Activated T-helper 17 cell treated with anti-CD3 and anti-CD28 coated beads, Interleukin-2, amount 50 U/mL, for 72 hours (primary cell): ENCODE measurements at regions not wholly inside any gene's neighbourhood (a gene's known extent, or its start where the extent isn't known, plus 50 kb on each side); places are given as distances from the start of the nearest gene placed in this dataset.

ENCODE experiments used
- ATAC-seq: fragments of 150-1000 bp; cut with Tn5 transposase; replicated peaks from 2 replicates; pipeline ENCODE4 v1.10.0; 2021; ENCODE audit warnings: mild to moderate bottlenecking, moderate library complexity
- H3K27ac Mint-ChIP-seq: one replicate; pipeline ENCODE4 v1.8.0; 2022; ENCODE audit warnings: mixed read lengths
- H3K27me3 Mint-ChIP-seq: one replicate; pipeline ENCODE4 v1.8.0; 2022; ENCODE audit warnings: mixed read lengths
- H3K36me3 Mint-ChIP-seq: one replicate; pipeline ENCODE4 v1.8.0; 2022; ENCODE audit warnings: low read depth, mild to moderate bottlenecking, mixed read lengths
- H3K4me1 Mint-ChIP-seq: one replicate; pipeline ENCODE4 v1.8.0; 2022; ENCODE audit warnings: mixed read lengths
- H3K4me3 Mint-ChIP-seq: one replicate; pipeline ENCODE4 v1.8.0; 2022; ENCODE audit warnings: mild to moderate bottlenecking, mixed read lengths
- H3K9me3 Mint-ChIP-seq: one replicate; pipeline ENCODE4 v1.8.0; 2022; ENCODE audit warnings: mixed read lengths

- H3K9me3 Mint-ChIP-seq = peaks cover 4% of the 10 kb centered on the region
- H3K27ac Mint-ChIP-seq = no peak overlapping the region
- peaks cover 4% of the 10 kb centered on the region for H3K27me3 Mint-ChIP-seq
- no peak overlapping the region for H3K4me3 Mint-ChIP-seq
- H3K4me1 Mint-ChIP-seq = no peaks in the 10 kb centered on the region
- H3K36me3 Mint-ChIP-seq = no peaks in the 10 kb centered on the region
- ATAC-seq = no peak
Measured at GRCh38 chr12:118727196-118727978, 254.0 kb upstream of the SRRM4 start.

- ATAC-seq = no peak
- Mint-ChIP-seq H3K4me1 (no peaks in the 10 kb centered on the region), H3K36me3 (no peaks in the 10 kb centered on the region), H3K4me3 (no peak overlapping the region), H3K9me3 (peaks cover 4% of the 10 kb centered on the region), H3K27me3 (peaks cover 4% of the 10 kb centered on the region), H3K27ac (no peak overlapping the region)
Measured at GRCh38 chr12:118727979-118728366, 253.4 kb upstream of the SRRM4 start.

- Mint-ChIP-seq H3K4me1 (no peaks in the 10 kb centered on the region), H3K9me3 (no peaks in the 10 kb centered on the region), H3K36me3 (no peaks in the 10 kb centered on the region), H3K27ac (no peak overlapping the region), H3K4me3 (no peak overlapping the region), H3K27me3 (peaks cover 4% of the 10 kb centered on the region)
- ATAC-seq = no peak
Measured at GRCh38 chr12:118734266-118734665, 247.1 kb upstream of the SRRM4 start.

DNA sequence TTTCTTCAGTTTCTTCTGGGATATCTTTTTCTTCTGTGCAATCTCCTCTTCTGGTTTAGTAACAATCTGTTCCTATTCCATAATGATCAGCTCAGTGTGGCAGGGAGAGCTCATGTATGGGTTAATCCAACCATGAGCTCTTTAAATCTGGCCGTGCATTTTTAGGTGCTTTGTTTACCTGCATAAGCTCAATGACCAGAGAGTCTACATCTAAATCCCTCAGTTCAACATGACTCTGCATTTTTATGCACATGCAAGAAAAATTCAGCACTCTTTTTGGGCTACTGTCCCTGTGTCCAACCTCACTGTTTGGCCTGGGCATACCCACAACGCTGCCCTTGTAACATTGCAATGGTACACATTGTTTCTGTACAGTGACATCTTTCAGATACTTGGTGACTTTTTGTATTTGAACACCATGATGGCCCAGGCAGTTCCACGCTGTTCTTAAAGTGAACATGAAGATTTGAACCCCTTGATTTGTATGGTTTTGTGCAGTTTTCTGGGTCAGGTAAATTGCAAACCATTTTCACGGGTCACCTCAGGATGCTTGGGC lies 243.3 kb upstream of the SRRM4 start:
- ATAC-seq = no peak
- Mint-ChIP-seq H3K4me3 (no peak overlapping the region), H3K36me3 (no peaks in the 10 kb centered on the region), H3K27me3 (no peaks in the 10 kb centered on the region), H3K4me1 (no peaks in the 10 kb centered on the region), H3K27ac (no peak overlapping the region), H3K9me3 (no peaks in the 10 kb centered on the region)

GRCh38 chr12:118741194-118741593 lies 240.1 kb upstream of the SRRM4 start:
- ATAC-seq = no peak
- Mint-ChIP-seq H3K9me3 (peaks cover 8% of the 10 kb centered on the region), H3K4me1 (no peaks in the 10 kb centered on the region), H3K36me3 (no peaks in the 10 kb centered on the region), H3K4me3 (no peak overlapping the region), H3K27me3 (no peaks in the 10 kb centered on the region), H3K27ac (no peak overlapping the region)

DNA sequence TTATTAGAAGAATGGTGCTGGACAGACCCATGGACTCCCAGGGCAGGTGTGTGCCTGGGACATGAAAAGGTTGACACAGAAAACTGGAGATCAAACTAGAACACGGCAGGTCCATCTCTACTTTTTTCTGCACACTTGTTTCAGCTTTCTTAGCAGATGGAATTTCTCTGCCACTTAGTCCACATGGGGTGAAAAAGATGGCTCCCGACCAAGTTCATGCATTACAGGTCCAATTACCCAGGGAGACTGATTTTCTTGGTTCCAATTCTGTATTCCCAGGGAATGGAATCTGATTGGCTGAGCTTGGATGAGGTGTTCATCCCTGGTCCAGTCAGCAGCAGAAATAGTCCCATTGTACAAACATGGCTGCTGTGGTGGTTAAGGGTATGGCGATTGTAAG lies 238.9 kb upstream of the SRRM4 start:
- ATAC-seq = no peak
- no peak overlapping the region for H3K4me3 Mint-ChIP-seq
- H3K27ac Mint-ChIP-seq = no peak overlapping the region
- H3K27me3 Mint-ChIP-seq = no peaks in the 10 kb centered on the region
- peaks cover 8% of the 10 kb centered on the region for H3K9me3 Mint-ChIP-seq
- H3K4me1 Mint-ChIP-seq = no peaks in the 10 kb centered on the region
- no peaks in the 10 kb centered on the region for H3K36me3 Mint-ChIP-seq

DNA sequence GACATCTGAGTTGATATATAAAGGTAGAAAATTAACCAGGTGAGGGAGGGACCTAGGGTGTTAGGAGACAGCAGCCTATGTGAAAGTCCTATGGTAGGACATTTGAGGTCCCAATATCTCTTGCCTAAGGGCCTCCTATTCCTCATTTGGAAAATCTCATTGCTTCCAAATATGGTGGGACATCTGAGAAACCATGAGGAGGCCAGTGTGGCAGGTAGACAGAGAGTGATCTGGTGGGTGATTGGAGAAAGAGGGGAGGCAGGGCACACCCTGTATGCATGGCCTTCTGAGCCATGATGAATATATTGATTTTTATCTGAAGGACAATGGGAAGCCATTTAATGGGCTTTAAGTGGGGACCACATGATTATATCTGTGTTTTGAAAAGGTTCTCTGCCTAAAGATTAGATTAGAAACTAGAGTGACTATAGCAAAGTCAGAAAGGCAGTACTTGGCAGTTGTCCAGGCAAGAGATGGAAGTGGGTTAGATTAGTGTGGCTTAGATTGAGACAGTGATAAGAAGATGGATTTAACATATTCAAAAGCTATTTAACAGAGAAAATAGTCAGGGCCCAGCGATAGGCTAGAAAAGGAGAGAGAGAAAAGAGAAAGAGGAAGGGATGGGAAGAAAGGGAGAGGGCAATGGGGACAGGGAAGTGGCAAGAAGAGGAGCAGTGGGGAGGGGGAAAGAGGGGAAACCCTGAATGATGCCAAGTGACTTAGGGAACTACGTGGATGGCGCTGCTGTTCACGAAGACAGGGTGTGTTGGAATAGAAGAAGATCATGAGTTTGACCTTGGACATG lies 237.2 kb upstream of the SRRM4 start:
- Mint-ChIP-seq H3K27me3 (no peaks in the 10 kb centered on the region), H3K36me3 (no peaks in the 10 kb centered on the region), H3K4me3 (no peak overlapping the region), H3K27ac (no peak overlapping the region), H3K4me1 (no peaks in the 10 kb centered on the region), H3K9me3 (peaks cover 8% of the 10 kb centered on the region)
- no peak for ATAC-seq

DNA sequence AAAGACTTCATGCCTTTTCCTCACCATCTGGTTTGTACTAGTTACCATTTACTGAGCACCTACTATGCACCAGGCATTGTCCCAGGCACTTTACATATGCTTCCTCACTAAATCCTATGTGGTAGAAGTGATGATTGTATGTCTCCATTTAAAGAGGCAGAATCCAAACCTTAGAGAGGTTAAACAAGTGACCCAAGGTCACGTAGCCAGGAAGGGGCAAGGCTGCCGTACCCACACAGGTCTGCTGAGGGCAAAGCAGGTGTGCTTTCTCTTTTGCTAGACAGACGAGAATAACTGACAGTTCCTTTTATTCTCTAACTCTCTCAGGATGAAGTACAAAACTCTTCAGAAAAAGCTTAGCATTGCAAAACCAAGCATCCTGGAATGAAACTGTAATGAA lies 235.2 kb upstream of the SRRM4 start:
- H3K27ac Mint-ChIP-seq = no peak overlapping the region
- H3K4me3 Mint-ChIP-seq = no peak overlapping the region
- H3K36me3 Mint-ChIP-seq = no peaks in the 10 kb centered on the region
- ATAC-seq = no peak
- peaks cover 8% of the 10 kb centered on the region for H3K9me3 Mint-ChIP-seq
- H3K4me1 Mint-ChIP-seq = no peaks in the 10 kb centered on the region
- H3K27me3 Mint-ChIP-seq = no peaks in the 10 kb centered on the region

DNA sequence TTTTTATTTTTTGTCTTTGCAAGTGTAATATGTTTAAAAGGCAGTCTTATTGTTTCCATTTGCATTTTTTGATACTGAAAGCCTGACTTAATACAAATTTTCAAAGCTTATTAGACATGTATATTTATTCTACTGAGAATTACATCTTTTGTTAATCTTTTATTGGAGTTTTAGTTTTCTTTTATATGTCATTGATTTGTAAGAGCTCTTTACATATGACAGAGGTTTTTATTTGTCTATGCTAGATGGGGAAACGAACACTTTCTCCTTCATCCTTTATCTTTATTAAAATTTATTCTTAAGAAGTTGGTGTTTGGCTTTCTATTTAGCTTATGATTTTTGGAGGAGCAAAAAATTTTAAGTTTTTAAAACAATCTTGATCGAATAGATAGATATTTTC lies 234.4 kb upstream of the SRRM4 start:
- ATAC-seq = no peak
- Mint-ChIP-seq H3K27ac (no peak overlapping the region), H3K9me3 (peaks cover 8% of the 10 kb centered on the region), H3K4me3 (no peak overlapping the region), H3K27me3 (no peaks in the 10 kb centered on the region), H3K4me1 (no peaks in the 10 kb centered on the region), H3K36me3 (no peaks in the 10 kb centered on the region)

DNA sequence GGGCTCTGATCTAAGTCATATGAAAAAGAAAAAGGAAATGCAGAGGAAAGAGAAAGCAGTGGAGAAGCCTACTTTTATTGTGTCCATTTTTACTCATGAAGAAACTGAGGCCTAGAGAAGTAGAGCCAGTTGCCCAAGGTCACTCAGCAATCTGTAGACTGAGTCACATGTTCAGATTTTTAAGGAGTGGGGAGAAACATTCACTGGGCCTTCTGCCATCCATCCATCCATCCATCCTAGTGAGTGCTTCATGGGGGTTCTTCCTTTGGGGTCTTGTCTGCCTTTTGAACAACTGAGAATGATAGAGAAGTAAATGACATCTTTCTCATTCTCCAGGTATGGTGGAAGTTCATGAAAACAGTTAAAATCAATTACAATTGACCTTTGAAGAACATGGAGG lies 233.6 kb upstream of the SRRM4 start:
- Mint-ChIP-seq H3K27ac (no peak overlapping the region), H3K4me1 (no peaks in the 10 kb centered on the region), H3K9me3 (peaks cover 8% of the 10 kb centered on the region), H3K27me3 (no peaks in the 10 kb centered on the region), H3K36me3 (no peaks in the 10 kb centered on the region), H3K4me3 (no peak overlapping the region)
- ATAC-seq = no peak

- no peaks in the 10 kb centered on the region for H3K36me3 Mint-ChIP-seq
- H3K9me3 Mint-ChIP-seq = peaks cover 5% of the 10 kb centered on the region
- no peaks in the 10 kb centered on the region for H3K4me1 Mint-ChIP-seq
- no peak for ATAC-seq
- H3K27me3 Mint-ChIP-seq = peaks cover 4% of the 10 kb centered on the region
- H3K4me3 Mint-ChIP-seq = no peak overlapping the region
- H3K27ac Mint-ChIP-seq = no peak overlapping the region
Measured at GRCh38 chr12:118748478-118749380, 232.6 kb upstream of the SRRM4 start.

DNA sequence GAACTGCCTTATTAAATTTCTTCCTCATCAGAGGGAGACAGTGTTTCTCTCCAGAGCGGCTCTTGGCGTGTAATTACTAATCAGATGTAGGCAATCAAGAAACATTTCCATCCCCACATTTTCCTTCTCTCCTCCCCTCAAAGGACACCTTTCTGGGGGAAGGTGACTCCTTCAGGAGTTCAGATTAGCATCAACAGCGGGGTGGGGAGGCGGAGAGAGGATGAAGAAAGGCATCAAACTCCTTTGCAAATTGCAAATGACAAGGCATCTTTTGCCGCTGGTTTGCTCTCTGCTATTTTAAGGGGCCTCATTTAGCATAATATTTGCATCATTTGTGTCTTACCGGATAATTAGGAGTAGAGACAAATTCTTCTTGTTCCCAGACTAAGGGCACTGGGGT lies 231.7 kb upstream of the SRRM4 start:
- no peaks in the 10 kb centered on the region for H3K36me3 Mint-ChIP-seq
- H3K27me3 Mint-ChIP-seq = peaks cover 4% of the 10 kb centered on the region
- no peak overlapping the region for H3K27ac Mint-ChIP-seq
- no peaks in the 10 kb centered on the region for H3K4me1 Mint-ChIP-seq
- no peak overlapping the region for H3K4me3 Mint-ChIP-seq
- H3K9me3 Mint-ChIP-seq = no peaks in the 10 kb centered on the region
- ATAC-seq = no peak

GRCh38 chr12:118750666-118751065 lies 230.7 kb upstream of the SRRM4 start:
- Mint-ChIP-seq H3K9me3 (peaks cover 2% of the 10 kb centered on the region), H3K36me3 (no peaks in the 10 kb centered on the region), H3K27me3 (peaks cover 4% of the 10 kb centered on the region), H3K4me3 (no peak overlapping the region), H3K4me1 (no peaks in the 10 kb centered on the region), H3K27ac (no peak overlapping the region)
- ATAC-seq = no peak

DNA sequence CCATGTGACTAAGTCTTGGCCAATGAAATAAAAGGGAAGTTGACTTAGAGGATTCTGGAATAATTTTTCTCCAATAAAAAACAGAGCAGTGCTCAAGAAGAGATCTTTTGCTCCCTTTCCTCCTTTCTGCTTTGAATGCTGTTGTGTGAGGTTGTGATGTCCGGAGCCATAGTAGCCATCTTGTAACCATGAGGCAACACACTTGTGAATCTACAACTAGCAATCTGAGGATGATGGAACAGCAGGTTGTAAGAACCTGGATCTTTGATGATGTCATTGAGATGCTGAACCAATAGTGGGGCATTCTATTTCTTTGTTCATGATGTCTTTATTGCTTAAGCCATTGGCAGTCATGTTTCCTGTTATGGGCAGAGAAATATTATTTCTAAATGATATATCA lies 230.0 kb upstream of the SRRM4 start:
- Mint-ChIP-seq H3K4me1 (no peaks in the 10 kb centered on the region), H3K36me3 (no peaks in the 10 kb centered on the region), H3K9me3 (peaks cover 7% of the 10 kb centered on the region), H3K4me3 (no peak overlapping the region), H3K27me3 (peaks cover 4% of the 10 kb centered on the region), H3K27ac (no peak overlapping the region)
- ATAC-seq = no peak
